HCT116 (cell line): ENCODE measurements at regions not wholly inside any gene's neighbourhood (a gene's known extent, or its start where the extent isn't known, plus 50 kb on each side); places are given as distances from the start of the nearest gene placed in this dataset.

ENCODE experiments used
- CBX3 ChIP-seq: IDR thresholded peaks from 2 replicates; pipeline ENCODE4 v1.6.1; 2012; ENCODE audit warnings: low read depth
- CEBPB ChIP-seq: IDR thresholded peaks from 2 replicates; pipeline ENCODE4 v1.6.1; 2012; ENCODE audit warnings: low read depth
- CTCF ChIP-seq, 3 experiments: fragments of 200-600 bp in 1 of 3; sonication (generic) in 1 of 3; IDR thresholded peaks in 2 of 3; conservative IDR thresholded peaks in 1 of 3; 2 replicates each; pipeline ENCODE4 v1.5.1; 2012 to 2017; ENCODE audit warnings: low read depth in 2 of 3, low read length in 2 of 3, antibody characterized with exemption in 1 of 3, borderline replicate concordance in 1 of 3, control low read depth in 1 of 3, mild to moderate bottlenecking in 1 of 3, mixed read lengths in 1 of 3, mixed run types in 1 of 3, moderate library complexity in 1 of 3; ENCODE audit not compliant: insufficient read depth in 1 of 3
- EGR1 ChIP-seq: IDR thresholded peaks from 2 replicates; pipeline ENCODE4 v1.6.1; 2012; ENCODE audit warnings: low read depth
- EZH2 ChIP-seq: fragments of 200-600 bp; sonication (generic); IDR thresholded peaks from 2 replicates; pipeline ENCODE4 v1.6.1; 2017; ENCODE audit warnings: antibody characterized with exemption, mixed run types
- JUND ChIP-seq: IDR thresholded peaks from 2 replicates; pipeline ENCODE4 v1.6.1; 2012
- POLR2A ChIP-seq: IDR thresholded peaks from 2 replicates; pipeline ENCODE4 v1.7.0; 2011; ENCODE audit warnings: borderline replicate concordance; ENCODE audit not compliant: insufficient read depth, insufficient read length; ENCODE audit errors: extremely low read depth
- RAD21 ChIP-seq: IDR thresholded peaks from 2 replicates; pipeline ENCODE4 v1.6.1; 2012; ENCODE audit warnings: low read depth, mild to moderate bottlenecking
- REST ChIP-seq: IDR thresholded peaks from 2 replicates; pipeline ENCODE4 v1.6.1; 2012; ENCODE audit warnings: low read depth
- SP1 ChIP-seq: IDR thresholded peaks from 2 replicates; pipeline ENCODE4 v1.6.1; 2012; ENCODE audit warnings: low read depth

GRCh38 chr12:46127656-46128055, 137.3 kb upstream of the SCAF11 start:
- TF ChIP-seq EZH2 (no peak), CTCF (IDR thresholded peaks at IDR 0.05 in 2 of 3, conservative IDR thresholded peaks at IDR 0.05 in 1 of 3; ENCODE audit: borderline replicate concordance in 1 of 3, insufficient read depth in 1 of 3, low read depth in 2 of 3, low read length in 2 of 3) (no peak), SP1 (no peak), POLR2A (no peak), JUND (no peak), REST (no peak), CEBPB (no peak), EGR1 (no peak), RAD21 (no peak), CBX3 (no peak)
